HT-29 (cell line): ENCODE measurements at regions not wholly inside any gene's neighbourhood (a gene's known extent, or its start where the extent isn't known, plus 50 kb on each side); places are given as distances from the start of the nearest gene placed in this dataset.
A peak's percentile ranks its signal among the peaks of the same experiment; 100 is the strongest.
"Not testable (repeated sequence)": the region's sequence is repeated elsewhere in the genome, so short reads cannot be mapped to it uniquely, and the experiment has no call there.

Experiments used
- DNase-seq: peaks from one replicate; pipeline ENCODE4 v3.0.0-alpha.2; 2015; ENCODE audit warnings: low spot score

DNA sequence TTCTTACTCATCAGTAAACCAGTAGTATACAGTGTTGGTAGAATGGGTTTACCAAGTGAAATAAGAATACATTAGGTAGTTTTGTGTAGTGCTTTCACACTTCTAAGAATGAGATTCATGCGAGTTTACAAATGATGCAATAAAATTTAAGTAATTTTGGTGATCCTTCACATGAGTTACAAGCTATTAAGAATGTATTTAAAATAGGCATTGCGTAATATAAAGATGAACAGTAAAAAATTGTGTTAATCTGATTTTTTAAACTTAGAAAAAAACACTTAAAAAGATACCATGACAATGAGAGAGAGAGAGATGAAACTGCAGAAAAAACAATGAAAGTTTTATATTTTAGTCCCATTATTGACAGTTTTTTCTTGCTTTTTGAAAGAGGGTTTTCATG, 570.5 kb downstream of the SLITRK6 start:
- DNase-seq = no peak

- peak; percentile 19 for DNase-seq
These were observed 575.1 kb downstream of the SLITRK6 start for GRCh38 chr13:85223883-85224656.

DNA sequence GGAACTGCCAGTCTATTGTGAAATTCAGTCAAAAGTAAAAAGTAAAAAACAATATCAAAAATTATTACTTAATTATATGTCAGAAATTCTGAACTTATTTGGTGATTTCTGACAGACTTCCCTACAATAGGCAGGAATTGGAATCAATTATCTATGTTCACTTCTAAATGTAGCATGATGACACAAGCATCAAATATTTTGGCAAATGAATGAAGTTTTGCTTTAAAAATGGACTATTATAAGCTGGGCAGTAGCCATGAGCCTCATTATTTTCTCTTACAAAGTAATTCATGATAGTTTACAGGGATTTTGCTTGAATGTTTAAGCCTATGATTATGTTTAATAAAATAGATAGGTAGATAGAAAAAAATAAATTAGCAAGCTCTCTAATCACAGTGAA, 582.6 kb downstream of the SLITRK6 start:
- DNase-seq = no peak

GRCh38 chr13:85212692-85213091, 586.5 kb downstream of the SLITRK6 start:
- DNase-seq = no peak

DNA sequence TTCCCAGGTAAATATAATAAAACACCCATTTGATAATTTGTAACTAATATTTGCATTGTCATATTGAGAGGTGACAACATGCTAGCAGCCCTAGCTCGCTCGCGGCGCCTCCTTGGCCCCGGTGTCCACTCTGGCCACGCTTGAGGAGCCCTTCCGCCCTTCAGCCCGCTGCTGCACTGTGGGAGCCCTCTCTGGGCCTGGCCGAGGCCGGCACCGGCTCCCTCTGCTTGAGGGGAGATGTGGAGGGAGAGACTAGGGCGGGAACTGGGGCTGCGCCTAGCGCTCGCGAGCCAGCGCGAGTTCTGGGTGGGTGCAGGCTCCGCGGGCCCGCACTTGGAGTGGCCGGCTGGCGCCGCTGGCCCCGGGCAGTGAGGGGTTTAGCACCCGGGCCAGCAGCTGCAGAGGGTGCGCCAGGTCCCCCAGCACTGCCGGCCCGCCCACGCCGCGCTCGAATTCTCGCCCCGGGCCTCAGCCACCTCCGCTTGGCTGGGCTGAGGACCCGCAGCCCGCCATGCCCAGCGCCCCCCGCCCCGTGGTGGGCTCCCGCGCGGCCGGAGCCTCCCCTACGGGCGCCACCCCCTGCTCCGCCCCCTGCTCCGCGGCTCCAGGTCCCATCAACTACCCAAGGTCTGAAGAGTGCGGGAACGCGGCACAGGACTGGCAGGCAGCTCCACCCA, 594.4 kb downstream of the SLITRK6 start:
- DNase-seq = no peak

GRCh38 chr13:85197431-85197830, 601.8 kb downstream of the SLITRK6 start:
- no peak for DNase-seq

DNA sequence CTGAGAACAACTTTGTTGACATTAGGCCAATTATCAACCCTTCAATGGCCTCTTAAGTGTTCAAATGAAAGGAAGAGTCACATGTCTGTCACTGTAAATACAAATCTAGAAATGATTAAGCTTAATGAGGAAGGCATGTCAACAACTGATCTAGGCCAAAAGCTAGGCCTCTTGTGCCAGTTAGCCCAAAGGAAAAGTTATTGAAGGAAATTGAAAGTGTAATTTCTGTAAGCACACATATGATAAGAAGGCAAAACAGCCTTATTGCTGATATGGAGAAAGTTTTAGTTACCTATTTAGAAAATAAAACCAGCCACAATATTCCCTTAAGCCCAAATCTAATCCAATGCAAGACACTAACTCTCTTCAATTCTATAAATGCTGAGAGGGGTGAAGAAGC, 604.7 kb downstream of the SLITRK6 start:
- peak; percentile 74 for DNase-seq

GRCh38 chr13:85191996-85192718, 607.1 kb downstream of the SLITRK6 start:
- DNase-seq = no peak

DNA sequence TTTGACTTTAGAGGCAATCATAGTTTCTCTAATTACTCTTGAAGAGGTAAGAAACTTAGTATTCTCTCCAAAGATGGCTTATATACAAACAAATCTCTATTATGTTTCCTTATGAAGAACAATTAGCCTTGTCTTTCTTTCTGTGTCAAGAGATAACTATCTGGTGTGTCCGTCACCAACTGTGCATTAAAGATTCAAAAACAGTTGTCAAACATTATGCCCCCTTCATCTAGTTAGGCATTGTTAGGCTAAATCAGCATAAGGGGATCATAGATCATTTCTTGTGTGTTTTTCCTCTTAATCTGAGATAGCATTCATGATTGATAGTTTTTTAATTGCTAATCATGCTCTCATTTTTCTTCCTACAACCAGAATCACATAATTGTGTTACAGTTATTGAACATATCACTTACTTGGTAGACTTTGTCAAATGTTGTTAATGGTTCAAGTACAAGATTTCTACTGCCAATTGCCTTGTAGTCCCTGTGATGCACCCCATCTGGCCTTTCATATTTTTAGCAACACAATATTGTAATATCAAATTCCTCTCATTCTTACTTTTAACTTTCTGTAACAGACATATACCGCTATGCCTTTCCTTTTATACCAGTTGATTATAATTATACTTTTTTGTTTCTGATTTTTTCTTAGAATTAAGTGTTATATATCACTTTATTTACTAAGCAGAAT, 612.7 kb downstream of the SLITRK6 start:
- DNase-seq = no peak

- no peak for DNase-seq
These were observed 624.9 kb downstream of the SLITRK6 start for GRCh38 chr13:85174291-85174690.

- DNase-seq = no peak
These were observed 628.8 kb downstream of the SLITRK6 start for GRCh38 chr13:85170372-85170771.

DNA sequence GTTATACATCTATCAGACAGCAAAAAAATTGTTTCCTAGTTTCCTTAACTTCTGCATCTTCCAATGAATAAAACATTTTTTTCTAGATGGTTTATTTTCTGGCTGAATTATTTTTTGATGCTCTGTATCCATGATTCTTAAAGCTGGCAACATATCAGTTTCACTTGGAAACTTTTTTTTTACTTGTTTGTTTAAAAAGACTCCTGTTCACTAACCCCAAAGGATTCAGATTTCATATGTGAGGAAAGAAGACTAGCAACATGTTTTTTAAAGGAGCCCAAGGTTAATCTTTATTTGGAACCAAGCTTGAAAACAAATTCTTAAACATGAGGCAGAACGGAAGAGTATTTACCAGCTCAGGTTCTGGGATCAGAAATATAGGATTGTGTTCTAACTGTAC, 632.3 kb downstream of the SLITRK6 start:
- no peak for DNase-seq

DNA sequence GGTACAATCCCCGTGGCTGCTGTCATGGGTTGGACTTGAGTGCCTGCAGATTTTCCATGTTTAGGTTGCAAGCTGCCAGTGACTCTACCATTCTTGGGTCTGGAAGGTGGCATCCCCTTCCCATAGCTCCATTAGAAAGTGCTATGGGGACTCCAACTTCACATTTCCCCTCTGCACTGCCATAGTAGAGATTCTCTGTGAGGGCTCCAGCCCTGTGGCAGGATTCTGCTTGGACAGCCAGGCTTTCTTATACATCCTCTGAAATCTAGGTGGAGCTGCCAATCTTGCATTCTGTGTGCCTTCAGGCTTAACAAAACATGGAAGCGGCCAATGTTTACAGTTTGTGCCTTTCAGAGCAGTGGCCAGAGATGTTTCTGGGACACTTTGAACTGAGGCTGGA, 636.2 kb downstream of the SLITRK6 start:
- no peak for DNase-seq

- no peak for DNase-seq
These were observed 651.2 kb downstream of the SLITRK6 start for GRCh38 chr13:85148009-85148408.

- DNase-seq = peak; percentile 16
These were observed 656.8 kb downstream of the SLITRK6 start for GRCh38 chr13:85142351-85142927.

DNA sequence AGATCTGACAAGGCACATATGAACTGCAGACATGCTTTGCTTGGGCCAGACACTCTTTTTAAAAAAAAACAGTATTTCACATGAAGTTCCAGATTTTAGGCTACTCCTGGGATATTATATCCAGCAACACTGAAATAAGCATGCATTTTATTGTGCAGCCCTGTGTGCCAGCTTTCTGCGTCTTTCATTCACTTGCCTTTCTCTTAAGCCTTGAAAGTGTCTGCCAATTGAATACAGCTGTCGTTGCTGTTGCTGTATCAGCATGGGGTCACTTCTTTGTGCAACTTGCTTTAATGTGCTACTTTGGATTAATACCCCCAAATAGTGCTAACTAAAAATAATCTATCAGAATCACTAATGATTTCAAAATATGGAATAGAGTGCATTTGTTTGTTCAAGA, 657.8 kb downstream of the SLITRK6 start:
- no peak for DNase-seq

DNA sequence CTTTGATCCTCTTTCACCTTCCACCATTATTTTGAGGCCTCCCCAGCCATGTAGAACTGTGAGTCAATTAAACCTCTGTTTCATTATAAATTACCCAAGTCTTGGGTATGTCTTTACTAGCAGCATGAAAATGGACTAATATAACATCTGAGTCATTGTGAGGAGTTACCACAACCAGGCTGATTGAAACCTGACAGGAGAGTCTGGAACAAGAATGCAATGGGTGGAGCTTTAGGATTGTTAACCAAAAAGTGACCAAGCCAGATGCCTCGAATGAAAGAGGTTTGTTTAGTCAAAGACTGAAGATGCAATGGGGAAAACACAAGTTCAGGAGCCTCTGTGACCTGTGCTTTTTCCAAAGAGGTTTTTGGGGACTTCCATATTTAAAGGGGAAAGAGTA, 659.0 kb downstream of the SLITRK6 start:
- DNase-seq = peak; percentile 73

GRCh38 chr13:85137516-85137915, 661.7 kb downstream of the SLITRK6 start:
- DNase-seq = no peak

DNA sequence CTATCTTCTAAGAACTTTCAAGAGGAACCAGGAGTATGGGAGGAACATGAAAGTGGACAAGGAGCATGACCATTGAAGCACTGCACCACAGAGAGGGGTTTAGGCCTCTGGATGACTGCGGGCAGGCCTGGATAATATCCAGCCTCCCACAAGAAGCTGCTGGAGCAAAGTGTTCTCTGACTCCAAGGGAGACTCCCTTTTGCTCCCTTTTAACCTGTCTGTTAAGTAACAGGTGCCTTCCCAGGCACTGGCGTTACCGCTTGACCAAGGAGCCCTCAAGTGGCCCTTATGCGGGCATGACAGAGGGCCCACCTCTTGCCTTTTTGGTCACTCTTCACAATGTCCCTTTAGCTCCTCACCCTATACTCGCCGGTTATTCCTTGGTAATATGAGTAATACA, 666.2 kb downstream of the SLITRK6 start:
- DNase-seq = no peak

DNA sequence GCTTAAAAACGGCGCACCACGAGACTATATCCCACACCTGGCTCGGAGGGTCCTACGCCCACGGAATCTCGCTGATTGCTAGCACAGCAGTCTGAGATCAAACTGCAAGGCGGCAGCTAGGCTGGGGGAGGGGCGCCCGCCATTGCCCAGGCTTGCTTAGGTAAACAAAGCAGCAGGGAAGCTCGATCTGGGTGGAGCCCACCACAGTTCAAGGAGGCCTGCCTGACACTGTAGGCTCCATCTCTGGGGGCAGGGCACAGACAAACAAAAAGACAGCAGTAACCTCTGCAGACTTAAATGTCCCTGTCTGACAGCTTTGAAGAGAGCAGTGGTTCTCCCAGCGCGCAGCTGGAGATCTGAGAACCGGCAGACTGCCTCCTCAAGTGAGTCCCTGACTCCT, 675.7 kb downstream of the SLITRK6 start:
- DNase-seq = not testable (repeated sequence)

- DNase-seq = no peak
These were observed 690.9 kb downstream of the SLITRK6 start for GRCh38 chr13:85108356-85108755.

GRCh38 chr13:85099245-85099644, 700.0 kb downstream of the SLITRK6 start:
- DNase-seq = no peak
